DND-41 (cell line): ENCODE measurements at regions not wholly inside any gene's neighbourhood (a gene's known extent, or its start where the extent isn't known, plus 50 kb on each side); places are given as distances from the start of the nearest gene placed in this dataset.

Experiments
- CTCF ChIP-seq: IDR thresholded peaks from 2 replicates; pipeline ENCODE4 v1.5.1; 2012; ENCODE audit warnings: borderline replicate concordance, low read length, moderate library complexity, mild to moderate bottlenecking; ENCODE audit not compliant: poor library complexity, severe bottlenecking; ENCODE audit errors: extremely low read depth
- EZH2 ChIP-seq: IDR thresholded peaks from 3 replicates; pipeline ENCODE4 v1.6.1; 2012; ENCODE audit warnings: borderline replicate concordance, low read depth, mild to moderate bottlenecking, moderate library complexity, low read length, inconsistent platforms; ENCODE audit not compliant: severe bottlenecking

GRCh38 chr6:120622127-120622631 lies 712.1 kb downstream of the TBC1D32 start:
- TF ChIP-seq CTCF = no peak
- TF ChIP-seq EZH2 = no peak
